ENCODE measurements at regions not wholly inside any gene's neighbourhood (a gene's known extent, or its start where the extent isn't known, plus 50 kb on each side); places are given as distances from the start of the nearest gene placed in this dataset.
"Not testable (repeated sequence)": the region's sequence is repeated elsewhere in the genome, so short reads cannot be mapped to it uniquely, and the experiment has no call there.

DNA sequence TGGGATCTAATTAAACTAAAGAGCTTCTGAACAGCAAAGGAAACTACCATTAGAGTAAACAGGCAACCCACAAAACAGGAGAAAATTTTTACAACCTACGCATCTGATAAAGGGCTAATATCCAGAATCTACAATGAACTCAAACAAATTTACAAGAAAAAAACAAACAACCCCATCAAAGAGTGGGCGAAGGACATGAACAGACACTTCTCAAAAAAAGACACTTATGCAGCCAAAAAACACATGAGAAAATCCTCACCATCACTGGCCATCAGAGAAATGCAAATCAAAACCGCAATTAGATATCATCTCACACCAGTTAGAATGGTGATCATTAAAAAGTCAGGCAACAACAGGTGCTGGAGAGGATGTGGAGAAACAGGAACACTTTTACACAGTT lies 170.9 kb downstream of the JRKL start:
- TF ChIP-seq, protein P1, sequence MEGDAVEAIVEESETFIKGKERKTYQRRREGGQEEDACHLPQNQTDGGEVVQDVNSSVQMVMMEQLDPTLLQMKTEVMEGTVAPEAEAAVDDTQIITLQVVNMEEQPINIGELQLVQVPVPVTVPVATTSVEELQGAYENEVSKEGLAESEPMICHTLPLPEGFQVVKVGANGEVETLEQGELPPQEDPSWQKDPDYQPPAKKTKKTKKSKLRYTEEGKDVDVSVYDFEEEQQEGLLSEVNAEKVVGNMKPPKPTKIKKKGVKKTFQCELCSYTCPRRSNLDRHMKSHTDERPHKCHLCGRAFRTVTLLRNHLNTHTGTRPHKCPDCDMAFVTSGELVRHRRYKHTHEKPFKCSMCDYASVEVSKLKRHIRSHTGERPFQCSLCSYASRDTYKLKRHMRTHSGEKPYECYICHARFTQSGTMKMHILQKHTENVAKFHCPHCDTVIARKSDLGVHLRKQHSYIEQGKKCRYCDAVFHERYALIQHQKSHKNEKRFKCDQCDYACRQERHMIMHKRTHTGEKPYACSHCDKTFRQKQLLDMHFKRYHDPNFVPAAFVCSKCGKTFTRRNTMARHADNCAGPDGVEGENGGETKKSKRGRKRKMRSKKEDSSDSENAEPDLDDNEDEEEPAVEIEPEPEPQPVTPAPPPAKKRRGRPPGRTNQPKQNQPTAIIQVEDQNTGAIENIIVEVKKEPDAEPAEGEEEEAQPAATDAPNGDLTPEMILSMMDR (IDR thresholded peaks at IDR 0.05 in 8 of 11, conservative IDR thresholded peaks at IDR 0.05 in 3 of 11), result not testable (repeated sequence)
- not testable (repeated sequence) for TF ChIP-seq POLR2AphosphoS5 (IDR thresholded peaks at IDR 0.05)
